HG02642 (cell line): ENCODE measurements at regions not wholly inside any gene's neighbourhood (a gene's known extent, or its start where the extent isn't known, plus 50 kb on each side); places are given as distances from the start of the nearest gene placed in this dataset.

Experiments
- ATAC-seq: cut with Tn5 transposase; IDR thresholded peaks from one replicate; pipeline ENCODE4 v1.9.1; 2021; ENCODE audit warnings: mild to moderate bottlenecking; ENCODE audit not compliant: unreplicated experiment, poor library complexity

- no peak for ATAC-seq
Observed at GRCh38 chr6:98640366-98640765, 194.0 kb upstream of the POU3F2 start.

GRCh38 chr6:98641949-98642719 is 192.2 kb upstream of the POU3F2 start:
- no peak for ATAC-seq

DNA sequence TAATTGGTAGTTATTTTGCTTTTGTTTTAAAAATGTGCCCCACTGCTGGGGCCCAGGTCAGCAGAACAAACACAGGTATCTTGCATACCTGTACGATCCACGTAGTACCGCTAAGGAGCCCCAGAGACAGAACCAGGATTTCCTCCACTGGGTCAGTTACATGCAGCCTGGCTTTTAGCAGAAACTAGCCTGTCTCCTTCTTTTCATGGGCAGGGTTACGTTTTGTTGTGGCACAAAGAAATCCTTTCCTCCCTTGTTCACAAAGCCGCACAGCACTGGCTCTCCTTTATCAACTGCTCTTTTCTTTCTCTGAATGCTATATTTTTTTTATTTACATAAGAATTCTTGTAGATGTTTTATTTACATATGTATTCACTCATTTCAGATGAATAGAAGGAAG is 190.3 kb upstream of the POU3F2 start:
- no peak for ATAC-seq

DNA sequence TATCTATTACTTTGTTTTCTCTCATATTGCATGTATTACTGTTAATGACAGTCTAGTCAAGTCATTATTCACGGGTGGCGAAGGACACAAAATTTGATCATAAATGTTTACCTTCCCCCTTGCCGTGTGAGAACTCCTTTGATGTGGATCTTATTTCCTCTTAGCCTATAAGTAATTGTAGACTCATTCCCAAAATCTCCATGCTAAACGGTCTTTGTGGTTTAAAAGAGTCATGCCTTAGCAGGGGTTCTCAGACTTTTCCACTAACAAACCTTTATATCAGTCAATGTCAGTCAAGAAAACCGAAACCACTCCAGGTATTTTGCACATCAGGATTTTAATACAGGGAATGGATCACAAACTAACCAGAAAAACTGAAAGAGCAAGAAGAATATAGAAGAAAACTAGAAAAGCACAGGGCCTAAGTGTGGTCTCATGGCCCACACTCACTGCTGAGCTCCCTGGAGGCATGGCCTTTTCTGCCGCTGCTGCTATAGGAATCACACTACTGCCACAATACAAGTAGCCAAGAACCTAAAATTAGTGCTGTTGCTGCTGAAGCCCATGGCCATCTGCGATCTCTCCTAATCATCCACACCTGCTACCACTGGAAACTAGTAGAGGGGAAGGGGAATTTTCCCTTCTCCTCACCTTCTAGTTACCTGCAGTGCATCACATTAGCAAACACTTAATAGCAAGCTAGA is 186.0 kb upstream of the POU3F2 start:
- no peak for ATAC-seq

- ATAC-seq: no peak
Observed at GRCh38 chr6:98650941-98651340, 183.4 kb upstream of the POU3F2 start.

- no peak for ATAC-seq
Observed at GRCh38 chr6:98653179-98653578, 181.2 kb upstream of the POU3F2 start.

- ATAC-seq: no peak
Observed at GRCh38 chr6:98657764-98658163, 176.6 kb upstream of the POU3F2 start.

DNA sequence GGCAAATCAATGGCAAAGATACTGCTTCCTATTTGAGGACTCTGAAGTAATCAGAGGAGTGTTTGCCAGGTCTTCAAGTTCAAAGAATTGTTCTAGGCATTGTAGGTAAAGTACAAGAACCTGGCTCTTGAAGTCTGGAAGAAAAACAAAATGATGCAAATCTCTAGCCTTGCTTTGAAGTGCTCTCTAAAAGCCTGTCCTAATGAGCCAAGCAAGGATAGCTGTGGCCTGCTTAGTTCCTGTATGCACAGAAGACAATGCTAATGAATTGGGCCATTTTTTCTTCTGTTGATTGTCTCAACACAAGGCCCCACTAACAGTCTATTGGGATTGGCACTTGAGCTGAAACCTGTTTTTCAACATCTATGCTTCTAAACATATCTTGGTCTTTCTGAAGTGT is 165.0 kb upstream of the POU3F2 start:
- ATAC-seq: no peak

GRCh38 chr6:98670045-98670746 is 164.2 kb upstream of the POU3F2 start:
- no peak for ATAC-seq

GRCh38 chr6:98672681-98673475 is 161.5 kb upstream of the POU3F2 start:
- ATAC-seq: no peak

DNA sequence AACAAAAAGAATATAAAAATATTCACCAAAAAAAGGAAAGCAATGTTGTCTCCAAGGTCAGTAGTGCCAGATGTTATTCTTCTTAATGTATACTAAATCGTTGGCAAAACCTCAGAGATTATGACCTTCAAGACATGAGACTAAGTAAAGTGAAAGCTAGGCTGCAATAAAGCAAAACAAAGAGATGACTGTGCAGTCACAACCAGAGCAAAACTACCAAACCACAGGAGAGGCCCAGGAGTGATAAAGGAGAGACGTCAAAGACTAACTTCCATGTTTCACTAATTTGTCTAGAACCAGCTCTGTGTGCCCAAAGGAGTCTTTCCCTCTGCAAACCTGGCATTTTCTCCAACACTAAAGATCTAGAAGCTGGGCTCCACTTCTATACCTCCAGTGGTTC is 155.9 kb upstream of the POU3F2 start:
- no peak for ATAC-seq

DNA sequence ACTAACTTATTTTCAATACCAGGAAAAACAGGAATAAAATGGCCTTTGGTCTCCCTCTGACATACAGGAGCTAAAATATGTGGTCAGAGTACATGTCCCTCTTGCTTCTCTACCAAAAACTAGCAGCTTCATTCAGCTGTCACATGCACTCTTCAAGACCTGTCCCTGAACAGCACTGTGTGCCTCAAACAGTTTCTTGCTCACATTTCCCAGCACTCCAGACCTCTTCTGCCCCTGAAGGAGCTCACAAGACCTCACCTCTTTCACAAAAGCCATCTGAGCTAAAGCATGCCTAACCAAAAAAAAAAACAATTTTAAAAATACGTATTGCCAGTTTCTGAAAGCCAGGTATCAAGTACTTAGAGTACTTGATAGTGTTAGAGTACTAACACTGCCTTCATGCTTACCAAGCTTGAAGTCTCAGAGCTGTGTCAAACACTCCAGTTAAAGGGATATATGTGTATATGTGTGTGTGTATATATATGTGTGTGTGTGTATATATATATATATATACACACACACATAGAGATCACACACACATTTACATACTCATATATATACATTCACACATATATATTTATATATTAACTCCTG is 148.3 kb upstream of the POU3F2 start:
- no peak for ATAC-seq

- no peak for ATAC-seq
Observed at GRCh38 chr6:98687752-98688151, 146.6 kb upstream of the POU3F2 start.

DNA sequence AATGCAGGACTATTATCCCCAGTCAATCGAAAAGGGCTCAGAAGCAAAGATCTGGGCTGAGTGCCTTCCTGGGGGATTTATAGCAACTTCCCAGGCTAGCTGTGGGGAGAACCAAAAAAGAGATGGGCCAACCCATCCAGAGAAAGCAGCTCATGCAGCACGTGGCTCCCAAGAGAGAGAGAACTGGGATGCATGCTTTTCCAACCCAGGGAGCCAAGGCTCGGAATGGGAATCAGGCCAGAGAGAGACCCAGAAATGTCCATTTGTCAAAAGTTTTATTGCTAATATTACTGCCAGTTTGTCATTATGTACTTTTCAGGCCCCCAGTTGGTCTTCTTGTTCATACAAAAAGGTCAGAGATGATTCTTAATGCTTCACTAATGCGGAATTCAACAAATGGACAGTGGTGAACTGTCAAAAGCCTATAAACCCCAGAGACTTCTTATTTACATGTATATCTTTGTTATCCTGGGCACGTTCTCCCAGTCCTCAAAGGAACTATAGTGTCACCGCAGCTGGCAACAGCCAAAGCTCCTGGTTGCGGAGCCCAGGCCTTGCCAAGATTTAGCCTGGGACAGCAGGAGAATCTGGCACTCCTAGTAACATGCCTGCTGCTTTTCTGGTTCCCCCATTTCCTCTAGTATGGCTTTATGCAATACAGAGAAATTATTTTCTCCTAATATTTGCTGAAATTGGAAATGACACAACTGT is 139.1 kb upstream of the POU3F2 start:
- ATAC-seq: no peak

DNA sequence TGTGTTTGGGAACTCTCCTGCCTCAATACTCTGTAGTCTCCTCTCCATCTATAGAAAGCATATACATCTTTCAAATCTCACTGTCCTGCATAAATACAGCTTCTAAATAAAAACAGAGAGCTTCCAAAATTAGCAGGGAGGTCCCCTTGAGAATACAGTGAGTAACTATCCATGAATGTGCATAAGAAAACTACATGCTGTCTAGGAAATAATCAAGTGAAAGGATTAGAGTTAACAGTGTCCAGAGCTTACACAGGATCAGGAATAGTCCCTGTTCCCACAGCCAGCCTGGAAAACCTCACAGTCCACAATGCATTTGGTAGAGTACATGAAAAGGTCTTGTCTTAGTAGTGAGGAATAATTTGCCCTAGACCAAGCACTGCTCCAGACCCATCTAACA is 123.0 kb upstream of the POU3F2 start:
- ATAC-seq: no peak

DNA sequence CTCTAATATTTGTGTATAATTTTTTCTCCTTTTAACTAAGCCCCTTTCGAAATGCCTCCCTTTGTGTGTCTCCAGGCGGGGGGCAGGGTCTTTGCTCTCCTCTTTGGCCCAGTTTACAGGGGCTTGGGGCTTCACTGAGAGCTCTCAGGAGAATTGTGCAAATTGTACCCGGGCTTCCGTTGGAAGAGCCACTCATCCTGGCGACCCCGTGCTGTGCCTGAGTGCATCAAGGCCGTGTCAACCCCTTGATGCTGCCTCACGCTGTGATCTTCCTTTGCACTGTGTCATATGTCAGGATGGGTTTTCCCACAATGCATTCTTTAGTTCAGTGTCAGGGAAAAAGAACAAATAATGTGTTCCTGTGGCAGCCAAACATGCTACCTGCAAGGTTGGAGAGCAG is 118.0 kb upstream of the POU3F2 start:
- ATAC-seq: no peak

- ATAC-seq: no peak
Observed at GRCh38 chr6:98717322-98717877, 117.0 kb upstream of the POU3F2 start.

DNA sequence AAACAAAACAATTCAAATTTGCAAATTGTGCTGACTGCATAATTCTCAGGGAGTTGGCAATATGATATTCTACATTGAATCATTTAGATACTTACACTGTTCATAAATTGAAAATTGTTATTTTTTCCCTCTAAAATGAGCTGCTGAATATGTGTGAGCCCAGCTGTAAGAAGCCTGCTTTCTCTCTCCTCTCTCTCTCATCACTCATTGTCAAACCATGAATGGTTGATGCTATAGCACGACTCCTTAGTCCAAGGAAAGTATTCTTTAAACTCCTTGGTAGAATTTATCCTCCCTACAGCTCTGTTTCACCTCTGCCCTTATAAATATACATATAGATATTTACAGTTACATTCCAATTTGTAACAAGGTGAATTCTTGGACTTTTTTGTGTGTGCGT is 116.4 kb upstream of the POU3F2 start:
- no peak for ATAC-seq

DNA sequence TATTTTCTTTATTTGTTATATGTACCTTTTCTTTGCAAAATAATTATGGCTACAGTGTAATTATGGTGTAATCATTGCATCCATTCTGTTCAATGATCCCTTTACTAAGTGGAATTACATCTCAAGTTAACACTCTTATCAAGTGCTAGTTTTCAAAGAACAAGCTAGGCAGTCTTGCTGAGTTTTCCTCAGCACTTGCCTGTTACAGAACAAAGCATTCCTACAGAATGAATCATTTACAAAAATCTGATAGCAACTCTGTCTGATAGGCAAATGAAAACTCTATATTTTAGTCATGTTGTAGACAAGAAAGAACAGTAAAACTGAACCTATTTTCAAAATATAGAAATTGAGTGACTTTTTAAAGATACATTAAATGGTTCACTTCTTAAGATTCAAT is 109.8 kb upstream of the POU3F2 start:
- no peak for ATAC-seq
